ENCODE measurements at regions not wholly inside any gene's neighbourhood (a gene's known extent, or its start where the extent isn't known, plus 50 kb on each side); places are given as distances from the start of the nearest gene placed in this dataset.

- no peaks in the 10 kb centered on the region for H3K36me3 ChIP-seq
- H3K4me1 ChIP-seq: no peaks in the 10 kb centered on the region
- no peak overlapping the region for H3K4me3 ChIP-seq
- H3K27ac ChIP-seq: peak overlapping the region; percentile 1 to 3
- intact Hi-C loops (cut with DNase I; ENCODE audit: low total_unique reads): no loop called here
- no peak for TF ChIP-seq POLR2A (IDR thresholded peaks at IDR 0.05)
- TF ChIP-seq POLR2AphosphoS5 (IDR thresholded peaks at IDR 0.05): no peak
- TF ChIP-seq CTCF (IDR thresholded peaks at IDR 0.05): no peak
- H3K9me3 ChIP-seq: no peaks in the 10 kb centered on the region
- DNase-seq (ENCODE audit: low spot score in 2 of 2): no peak
- no peaks in the 10 kb centered on the region for H3K27me3 ChIP-seq
Measured at GRCh38 chr4:183831026-183831446, 74.1 kb upstream of the STOX2 start.

- Histone ChIP-seq H3K36me3 (no peaks in the 10 kb centered on the region), H3K9me3 (no peaks in the 10 kb centered on the region), H3K4me3 (no peak overlapping the region), H3K27me3 (no peaks in the 10 kb centered on the region), H3K27ac (no peak overlapping the region), H3K4me1 (no peaks in the 10 kb centered on the region)
- intact Hi-C loops (cut with DNase I; ENCODE audit: low total_unique reads): no loop called here
- TF ChIP-seq CTCF (IDR thresholded peaks at IDR 0.05) (no peak), POLR2AphosphoS5 (IDR thresholded peaks at IDR 0.05) (no peak), POLR2A (IDR thresholded peaks at IDR 0.05) (no peak)
- DNase-seq (ENCODE audit: low spot score in 2 of 2): no peak
Measured at GRCh38 chr4:183831683-183832082, 73.4 kb upstream of the STOX2 start.

GRCh38 chr4:183832776-183833450 is 72.2 kb upstream of the STOX2 start:
- no peak for TF ChIP-seq POLR2AphosphoS5 (IDR thresholded peaks at IDR 0.05)
- TF ChIP-seq POLR2A (IDR thresholded peaks at IDR 0.05): no peak
- TF ChIP-seq CTCF (IDR thresholded peaks at IDR 0.05): no peak
- intact Hi-C loops (cut with DNase I; ENCODE audit: low total_unique reads): no loop called here
- H3K27me3 ChIP-seq: no peaks in the 10 kb centered on the region
- no peaks in the 10 kb centered on the region for H3K4me1 ChIP-seq
- no peaks in the 10 kb centered on the region for H3K36me3 ChIP-seq
- DNase-seq (ENCODE audit: low spot score in 2 of 2): no peak
- H3K9me3 ChIP-seq: no peaks in the 10 kb centered on the region
- no peak overlapping the region for H3K4me3 ChIP-seq
- no peak overlapping the region for H3K27ac ChIP-seq

- Histone ChIP-seq H3K4me3 (no peak overlapping the region), H3K27me3 (no peaks in the 10 kb centered on the region), H3K9me3 (no peaks in the 10 kb centered on the region), H3K36me3 (no peaks in the 10 kb centered on the region), H3K27ac (no peak overlapping the region), H3K4me1 (no peaks in the 10 kb centered on the region)
- intact Hi-C loops (cut with DNase I; ENCODE audit: low total_unique reads): no loop called here
- DNase-seq (ENCODE audit: low spot score in 2 of 2): no peak
- TF ChIP-seq POLR2AphosphoS5 (IDR thresholded peaks at IDR 0.05): no peak
- TF ChIP-seq POLR2A (IDR thresholded peaks at IDR 0.05): no peak
- TF ChIP-seq CTCF (IDR thresholded peaks at IDR 0.05): no peak
Measured at GRCh38 chr4:183834252-183834651, 70.9 kb upstream of the STOX2 start.

GRCh38 chr4:183837222-183837621 is 67.9 kb upstream of the STOX2 start:
- intact Hi-C loops (cut with DNase I; ENCODE audit: low total_unique reads): no loop called here
- H3K36me3 ChIP-seq: no peaks in the 10 kb centered on the region
- H3K27me3 ChIP-seq: no peaks in the 10 kb centered on the region
- TF ChIP-seq POLR2A (IDR thresholded peaks at IDR 0.05) (no peak), CTCF (IDR thresholded peaks at IDR 0.05) (no peak), POLR2AphosphoS5 (IDR thresholded peaks at IDR 0.05) (no peak)
- no peak overlapping the region for H3K4me3 ChIP-seq
- DNase-seq (ENCODE audit: low spot score in 2 of 2): no peak
- H3K27ac ChIP-seq: no peak overlapping the region
- H3K4me1 ChIP-seq: no peaks in the 10 kb centered on the region
- H3K9me3 ChIP-seq: no peaks in the 10 kb centered on the region
